ENCODE measurements at regions not wholly inside any gene's neighbourhood (a gene's known extent, or its start where the extent isn't known, plus 50 kb on each side); places are given as distances from the start of the nearest gene placed in this dataset.

DNA sequence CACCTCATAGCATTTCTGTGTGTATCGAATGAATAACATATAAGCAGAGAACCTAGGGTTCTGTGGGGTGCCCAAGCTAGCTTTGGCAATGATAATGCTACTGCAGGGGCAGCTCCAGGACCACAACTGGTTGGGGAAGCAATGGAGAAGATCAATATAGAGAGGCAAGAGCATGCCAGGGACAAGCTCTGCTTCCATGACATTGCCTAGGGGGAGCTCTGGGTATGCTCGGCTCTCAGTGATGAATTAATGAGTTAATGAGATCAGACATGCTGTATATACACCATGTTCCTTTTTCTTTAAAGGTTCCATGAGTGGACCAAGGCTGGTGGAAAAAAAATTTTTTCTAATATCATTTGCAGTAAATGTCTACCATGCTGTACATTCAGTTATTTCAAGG, 618.4 kb downstream of the BCL11A start:
- ChIA-PET POLR2A (ENCODE audit: partially characterized antibody) (no interaction called here), CTCF (ENCODE audit: partially characterized antibody) (interaction anchor here (0.6 to 3.1 kb wide), 14 partner anchors 12 to 712 kb away, joined by 3 to 12 read pairs (median 3); no protein-coding TSS in a partner anchor)
- Histone ChIP-seq H3K18ac (ENCODE audit: extremely low read depth, low read length) (no peak overlapping the region), H2BK12ac (ENCODE audit: low read depth, low read length) (no peak overlapping the region), H3K36me3 (ENCODE audit: control insufficient read depth in 2 of 4, insufficient read depth in 4 of 4, low read length in 3 of 4) (no peaks in the 10 kb centered on the region), H4K91ac (replicated peaks; ENCODE audit: insufficient read length, low read length) (no peak overlapping the region), H4K8ac (ENCODE audit: extremely low read depth, insufficient read depth, low read length) (no peak overlapping the region), H2BK20ac (ENCODE audit: low read length) (no peak overlapping the region), H3K14ac (ENCODE audit: insufficient read length) (no peak overlapping the region), H3K27me3 (replicated peaks in 1 of 4; ENCODE audit: control insufficient read depth in 3 of 4, extremely low read depth in 1 of 4, insufficient read depth in 3 of 4, low read length in 3 of 4) (no peaks in the 10 kb centered on the region), H3K4me2 (ENCODE audit: insufficient read depth in 1 of 2, low read depth in 2 of 2, low read length in 2 of 2) (no peak overlapping the region), H3K9ac (replicated peaks in 1 of 4; ENCODE audit: extremely low read depth in 1 of 4, low read depth in 3 of 4, low read length in 3 of 4) (no peak overlapping the region), H3K79me1 (ENCODE audit: low read depth, low read length) (no peaks in the 10 kb centered on the region), H2AK5ac (ENCODE audit: low read depth, low read length) (no peak overlapping the region), H3K79me2 (ENCODE audit: control insufficient read depth in 1 of 2, insufficient read depth in 2 of 2, low read length in 2 of 2) (no peaks in the 10 kb centered on the region), H3K4me1 (replicated peaks in 1 of 4; ENCODE audit: control insufficient read depth in 3 of 4, insufficient read depth in 4 of 4, low read length in 3 of 4) (no peaks in the 10 kb centered on the region), H3K23me2 (ENCODE audit: low read depth, low read length) (no peaks in the 10 kb centered on the region), H2BK5ac (ENCODE audit: low read depth, low read length) (no peak overlapping the region), H3K4ac (replicated peaks; ENCODE audit: insufficient read length, low read depth, low read length) (no peak overlapping the region), H2BK15ac (ENCODE audit: low read length) (no peak overlapping the region), H2BK120ac (replicated peaks; ENCODE audit: low read depth, low read length) (no peak overlapping the region), H3K4me3 (ENCODE audit: extremely low read depth in 1 of 4, insufficient read depth in 2 of 4, low read depth in 3 of 4, low read length in 4 of 4) (no peak overlapping the region), H4K5ac (ENCODE audit: insufficient read length, low read depth, low read length) (no peak overlapping the region), H3K9me3 (ENCODE audit: insufficient read depth in 2 of 2, low read depth in 1 of 2, low read length in 1 of 2) (no peaks in the 10 kb centered on the region), H2AFZ (ENCODE audit: low read length) (no peak overlapping the region), H3K56ac (replicated peaks; ENCODE audit: insufficient read length, low read depth, low read length) (no peak overlapping the region), H3K27ac (ENCODE audit: low read depth, low read length) (no peak overlapping the region), H3K23ac (ENCODE audit: insufficient read length) (no peak overlapping the region), H4K20me1 (replicated peaks in 1 of 2; ENCODE audit: control insufficient read depth in 1 of 2, insufficient read depth in 2 of 2, low read length in 2 of 2) (no peaks in the 10 kb centered on the region)
- no peak for TF ChIP-seq YY1 (IDR thresholded peaks at IDR 0.05; ENCODE audit: low read depth, low read length)
- peak; percentile 33 to 40 for TF ChIP-seq RAD21 (IDR thresholded peaks at IDR 0.05 in 1 of 2, conservative IDR thresholded peaks at IDR 0.05 in 1 of 2; ENCODE audit: low read depth in 2 of 2, low read length in 2 of 2)
- TF ChIP-seq, protein P1, sequence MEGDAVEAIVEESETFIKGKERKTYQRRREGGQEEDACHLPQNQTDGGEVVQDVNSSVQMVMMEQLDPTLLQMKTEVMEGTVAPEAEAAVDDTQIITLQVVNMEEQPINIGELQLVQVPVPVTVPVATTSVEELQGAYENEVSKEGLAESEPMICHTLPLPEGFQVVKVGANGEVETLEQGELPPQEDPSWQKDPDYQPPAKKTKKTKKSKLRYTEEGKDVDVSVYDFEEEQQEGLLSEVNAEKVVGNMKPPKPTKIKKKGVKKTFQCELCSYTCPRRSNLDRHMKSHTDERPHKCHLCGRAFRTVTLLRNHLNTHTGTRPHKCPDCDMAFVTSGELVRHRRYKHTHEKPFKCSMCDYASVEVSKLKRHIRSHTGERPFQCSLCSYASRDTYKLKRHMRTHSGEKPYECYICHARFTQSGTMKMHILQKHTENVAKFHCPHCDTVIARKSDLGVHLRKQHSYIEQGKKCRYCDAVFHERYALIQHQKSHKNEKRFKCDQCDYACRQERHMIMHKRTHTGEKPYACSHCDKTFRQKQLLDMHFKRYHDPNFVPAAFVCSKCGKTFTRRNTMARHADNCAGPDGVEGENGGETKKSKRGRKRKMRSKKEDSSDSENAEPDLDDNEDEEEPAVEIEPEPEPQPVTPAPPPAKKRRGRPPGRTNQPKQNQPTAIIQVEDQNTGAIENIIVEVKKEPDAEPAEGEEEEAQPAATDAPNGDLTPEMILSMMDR (IDR thresholded peaks at IDR 0.05; ENCODE audit: control extremely low read depth in 1 of 3, insufficient read depth in 1 of 3, low read depth in 1 of 3, low read length in 3 of 3): peak in 1 of 3 experiments; percentile 10; a peak in 2 of 4 replicates
- TF ChIP-seq, protein P2, sequence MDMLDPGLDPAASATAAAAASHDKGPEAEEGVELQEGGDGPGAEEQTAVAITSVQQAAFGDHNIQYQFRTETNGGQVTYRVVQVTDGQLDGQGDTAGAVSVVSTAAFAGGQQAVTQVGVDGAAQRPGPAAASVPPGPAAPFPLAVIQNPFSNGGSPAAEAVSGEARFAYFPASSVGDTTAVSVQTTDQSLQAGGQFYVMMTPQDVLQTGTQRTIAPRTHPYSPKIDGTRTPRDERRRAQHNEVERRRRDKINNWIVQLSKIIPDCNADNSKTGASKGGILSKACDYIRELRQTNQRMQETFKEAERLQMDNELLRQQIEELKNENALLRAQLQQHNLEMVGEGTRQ (IDR thresholded peaks at IDR 0.05; ENCODE audit: low read length): no peak
- DNase-seq (ENCODE audit: low read depth in 1 of 2, low spot score in 2 of 2) (no peak), FAIRE-seq (no peak)
- 92% methylated on average over 2 of the region's 2 CpGs; no CpG with 5 or more reads in 1 of the 2 experiments for WGBS, 2 experiments (ENCODE audit: extremely low coverage in 1 of 2, insufficient coverage in 1 of 2, insufficient read length in 1 of 2, insufficient replicate concordance in 2 of 2, low coverage in 1 of 2, low lambda C conversion rate in 2 of 2, missing lambda C conversion rate in 1 of 2)
